Neural progenitor cell (in vitro differentiated cells): ENCODE measurements at regions not wholly inside any gene's neighbourhood (a gene's known extent, or its start where the extent isn't known, plus 50 kb on each side); places are given as distances from the start of the nearest gene placed in this dataset.

Experiments
- DNase-seq: peaks from one replicate; pipeline ENCODE4 v3.0.0-alpha.2; 2016; ENCODE audit warnings: low spot score
- H2AFZ ChIP-seq: fragments of 200-600 bp; sonication (generic); replicated peaks from 2 replicates; pipeline ENCODE4 v1.6.1; 2016; ENCODE audit warnings: antibody characterized with exemption
- H3F3A ChIP-seq: fragments of 200-600 bp; sonication (generic); 2 replicates; pipeline ENCODE4 v1.6.1; 2016; ENCODE audit warnings: antibody characterized with exemption, low read depth
- H3K27ac ChIP-seq: fragments of 200-600 bp; sonication (generic); 2 replicates; pipeline ENCODE4 v1.5.1; 2016; ENCODE audit warnings: mild to moderate bottlenecking
- H3K27me3 ChIP-seq: fragments of 200-600 bp; sonication (generic); 2 replicates; pipeline ENCODE4 v1.6.1; 2016; ENCODE audit warnings: mild to moderate bottlenecking, moderate library complexity
- H3K36me3 ChIP-seq: fragments of 200-600 bp; sonication (generic); 2 replicates; pipeline ENCODE4 v1.5.1; 2016
- H3K4me1 ChIP-seq: fragments of 200-600 bp; sonication (generic); 2 replicates; pipeline ENCODE4 v1.6.1; 2016; ENCODE audit warnings: mixed run types
- H3K4me2 ChIP-seq: fragments of 200-600 bp; sonication (generic); 2 replicates; pipeline ENCODE4 v1.6.1; 2016
- H3K4me3 ChIP-seq: fragments of 200-600 bp; sonication (generic); 2 replicates; pipeline ENCODE4 v1.5.1; 2016
- H3K79me2 ChIP-seq: fragments of 200-600 bp; sonication (generic); 2 replicates; pipeline ENCODE4 v1.6.1; 2016; ENCODE audit warnings: low read depth
- H3K9ac ChIP-seq: fragments of 200-600 bp; sonication (generic); 2 replicates; pipeline ENCODE4 v1.6.1; 2016
- H3K9me3 ChIP-seq: fragments of 200-600 bp; sonication (generic); 2 replicates; pipeline ENCODE4 v1.5.1; 2016; ENCODE audit warnings: low read depth
- H4K20me1 ChIP-seq: fragments of 200-600 bp; sonication (generic); 2 replicates; pipeline ENCODE4 v1.6.1; 2016; ENCODE audit warnings: low read depth
- H3K27ac Mint-ChIP-seq: 3 replicates; pipeline ENCODE4 v1.8.0; 2021; ENCODE audit warnings: mixed read lengths
- H3K27me3 Mint-ChIP-seq: 2 replicates; pipeline ENCODE4 v1.8.0; 2022; ENCODE audit warnings: low read depth, mild to moderate bottlenecking, inconsistent platforms, moderate library complexity, mixed read lengths; ENCODE audit not compliant: insufficient read depth
- H3K36me3 Mint-ChIP-seq: 3 replicates; pipeline ENCODE4 v1.8.0; 2021; ENCODE audit warnings: mixed read lengths
- H3K4me1 Mint-ChIP-seq: 3 replicates; pipeline ENCODE4 v1.8.0; 2021; ENCODE audit warnings: mixed read lengths
- H3K4me3 Mint-ChIP-seq: 3 replicates; pipeline ENCODE4 v1.8.0; 2021; ENCODE audit warnings: mild to moderate bottlenecking, moderate library complexity, mixed read lengths
- H3K9me3 Mint-ChIP-seq: 3 replicates; pipeline ENCODE4 v1.8.0; 2020; ENCODE audit warnings: mixed read lengths
- EZH2 ChIP-seq: fragments of 200-600 bp; sonication (generic); IDR thresholded peaks from 2 replicates; pipeline ENCODE4 v1.6.1; 2017; ENCODE audit warnings: antibody characterized with exemption, mild to moderate bottlenecking, moderate library complexity
- EZH2phosphoT487 ChIP-seq: fragments of 200-600 bp; sonication (generic); IDR thresholded peaks from 2 replicates; pipeline ENCODE4 v1.6.1; 2017; ENCODE audit warnings: antibody characterized with exemption
- TF ChIP-seq, protein P1 (sequence below): fragments of 200-600 bp; sonication (generic); IDR thresholded peaks from 2 replicates; pipeline ENCODE4 v1.5.1; 2017; ENCODE audit warnings: antibody characterized with exemption, mild to moderate bottlenecking

DNA sequence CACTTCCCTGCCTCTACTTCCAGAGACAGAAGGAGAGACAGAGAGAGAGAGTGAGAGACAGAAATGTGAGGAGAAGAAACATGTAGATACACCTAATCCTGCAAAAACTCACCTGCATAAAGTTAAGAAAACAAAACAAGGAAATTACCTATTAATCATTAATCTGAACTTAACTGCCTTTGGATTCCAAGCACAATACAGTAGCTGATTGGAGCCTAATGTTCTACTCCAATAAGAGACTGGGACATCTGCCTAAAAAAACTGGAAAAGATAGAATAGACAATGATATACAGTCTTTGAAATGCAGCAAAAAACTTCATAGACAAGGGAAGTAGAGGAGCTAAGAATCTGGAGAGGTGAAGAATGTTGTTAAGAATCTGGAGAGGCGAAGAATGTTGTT lies 910.2 kb upstream of the SLC10A2 start:
- no peaks in the 10 kb centered on the region for H3K4me1 Mint-ChIP-seq
- Histone ChIP-seq H3K9ac (no peak overlapping the region), H3K4me3 (no peak overlapping the region), H3K9me3 (no peaks in the 10 kb centered on the region), H3K79me2 (no peaks in the 10 kb centered on the region), H2AFZ (no peak overlapping the region), H3K36me3 (no peaks in the 10 kb centered on the region), H4K20me1 (no peaks in the 10 kb centered on the region), H3K27me3 (no peaks in the 10 kb centered on the region), H3K4me2 (no peak overlapping the region), H3F3A (no peaks in the 10 kb centered on the region), H3K4me1 (no peaks in the 10 kb centered on the region), H3K27ac (no peak overlapping the region)
- no peaks in the 10 kb centered on the region for H3K36me3 Mint-ChIP-seq
- TF ChIP-seq, protein P1, sequence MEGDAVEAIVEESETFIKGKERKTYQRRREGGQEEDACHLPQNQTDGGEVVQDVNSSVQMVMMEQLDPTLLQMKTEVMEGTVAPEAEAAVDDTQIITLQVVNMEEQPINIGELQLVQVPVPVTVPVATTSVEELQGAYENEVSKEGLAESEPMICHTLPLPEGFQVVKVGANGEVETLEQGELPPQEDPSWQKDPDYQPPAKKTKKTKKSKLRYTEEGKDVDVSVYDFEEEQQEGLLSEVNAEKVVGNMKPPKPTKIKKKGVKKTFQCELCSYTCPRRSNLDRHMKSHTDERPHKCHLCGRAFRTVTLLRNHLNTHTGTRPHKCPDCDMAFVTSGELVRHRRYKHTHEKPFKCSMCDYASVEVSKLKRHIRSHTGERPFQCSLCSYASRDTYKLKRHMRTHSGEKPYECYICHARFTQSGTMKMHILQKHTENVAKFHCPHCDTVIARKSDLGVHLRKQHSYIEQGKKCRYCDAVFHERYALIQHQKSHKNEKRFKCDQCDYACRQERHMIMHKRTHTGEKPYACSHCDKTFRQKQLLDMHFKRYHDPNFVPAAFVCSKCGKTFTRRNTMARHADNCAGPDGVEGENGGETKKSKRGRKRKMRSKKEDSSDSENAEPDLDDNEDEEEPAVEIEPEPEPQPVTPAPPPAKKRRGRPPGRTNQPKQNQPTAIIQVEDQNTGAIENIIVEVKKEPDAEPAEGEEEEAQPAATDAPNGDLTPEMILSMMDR, result no peak
- no peaks in the 10 kb centered on the region for H3K27me3 Mint-ChIP-seq
- H3K27ac Mint-ChIP-seq, result no peak overlapping the region
- DNase-seq, result no peak
- H3K9me3 Mint-ChIP-seq, result no peaks in the 10 kb centered on the region
- no peak overlapping the region for H3K4me3 Mint-ChIP-seq

DNA sequence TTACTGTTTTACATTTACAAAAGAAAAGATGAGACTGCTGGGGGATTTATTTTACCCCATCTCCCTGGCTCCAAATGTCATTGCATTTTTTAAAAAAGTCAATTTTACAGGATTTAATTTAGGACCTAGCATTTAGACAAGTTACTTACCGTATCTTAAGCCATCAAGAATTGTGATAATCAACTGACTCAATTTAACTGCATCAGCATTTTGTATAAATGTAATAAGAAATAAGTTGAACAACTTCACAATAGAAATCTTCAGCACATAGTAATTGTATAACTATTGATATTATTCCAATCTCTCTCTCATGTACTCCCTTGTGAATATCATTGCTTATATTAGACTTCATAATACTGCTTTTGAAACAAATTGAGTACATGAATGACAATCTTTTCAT lies 907.5 kb upstream of the SLC10A2 start:
- H3K9me3 Mint-ChIP-seq, result no peaks in the 10 kb centered on the region
- no peak overlapping the region for H3K4me3 Mint-ChIP-seq

DNA sequence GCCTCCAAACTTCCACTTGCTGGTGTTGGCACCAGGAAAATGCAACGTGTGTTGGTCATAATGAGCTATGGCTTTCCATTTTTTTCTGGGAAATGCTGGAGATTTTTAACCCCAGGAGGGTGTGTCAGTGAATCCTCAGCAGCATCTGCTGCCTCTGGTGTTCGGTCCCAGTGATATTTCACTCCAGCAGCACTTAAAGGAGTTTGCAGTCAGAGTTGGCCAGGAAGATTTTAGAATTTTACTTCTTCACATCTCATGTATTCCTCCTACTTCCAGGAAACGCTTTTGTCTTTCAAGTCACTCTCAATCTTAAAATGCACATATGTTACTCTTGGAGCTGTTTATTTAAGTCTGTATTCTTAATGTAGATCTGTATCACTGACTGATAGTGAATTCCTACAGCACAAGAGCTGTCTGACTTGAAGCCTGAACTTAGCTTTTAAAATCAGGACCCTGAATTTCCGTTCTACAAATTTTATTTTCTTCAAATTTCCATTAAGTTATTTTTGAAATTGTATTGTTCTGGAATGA lies 903.4 kb upstream of the SLC10A2 start:
- no peaks in the 10 kb centered on the region for H3F3A ChIP-seq
- no peaks in the 10 kb centered on the region for H3K4me1 Mint-ChIP-seq
- H3K27me3 Mint-ChIP-seq, result no peaks in the 10 kb centered on the region
- H3K4me3 Mint-ChIP-seq, result no peak overlapping the region
- no peaks in the 10 kb centered on the region for H3K9me3 ChIP-seq
- H3K9me3 Mint-ChIP-seq, result no peaks in the 10 kb centered on the region
- TF ChIP-seq, protein P1, result no peak
- TF ChIP-seq EZH2phosphoT487 (no peak), EZH2 (no peak)
- H3K27ac ChIP-seq, result no peak overlapping the region
- no peak overlapping the region for H3K4me2 ChIP-seq
- no peak overlapping the region for H2AFZ ChIP-seq
- H3K27ac Mint-ChIP-seq, result no peak overlapping the region
- no peaks in the 10 kb centered on the region for H3K27me3 ChIP-seq
- H3K4me1 ChIP-seq, result no peaks in the 10 kb centered on the region
- H3K36me3 Mint-ChIP-seq, result no peaks in the 10 kb centered on the region
- DNase-seq, result no peak
- H3K36me3 ChIP-seq, result no peaks in the 10 kb centered on the region
- H3K9ac ChIP-seq, result no peak overlapping the region
- H3K4me3 ChIP-seq, result no peak overlapping the region
- no peaks in the 10 kb centered on the region for H4K20me1 ChIP-seq
- no peaks in the 10 kb centered on the region for H3K79me2 ChIP-seq

More for the DNA sequence above, 907.5 kb upstream of the SLC10A2 start:
- Histone ChIP-seq H3K79me2 (no peaks in the 10 kb centered on the region), H3K4me2 (no peak overlapping the region), H3K9ac (no peak overlapping the region), H3K9me3 (no peaks in the 10 kb centered on the region), H4K20me1 (no peaks in the 10 kb centered on the region), H3K27me3 (no peaks in the 10 kb centered on the region), H3K36me3 (no peaks in the 10 kb centered on the region), H3K4me1 (no peaks in the 10 kb centered on the region), H3F3A (no peaks in the 10 kb centered on the region), H3K27ac (no peak overlapping the region), H3K4me3 (no peak overlapping the region), H2AFZ (no peak overlapping the region)
- no peak overlapping the region for H3K27ac Mint-ChIP-seq
- H3K4me1 Mint-ChIP-seq, result no peaks in the 10 kb centered on the region
- H3K27me3 Mint-ChIP-seq, result no peaks in the 10 kb centered on the region
- TF ChIP-seq, protein P1, result no peak
- TF ChIP-seq EZH2phosphoT487 (no peak), EZH2 (no peak)
- DNase-seq, result no peak
- H3K36me3 Mint-ChIP-seq, result no peaks in the 10 kb centered on the region
